Activated CD8-positive, alpha-beta memory T cell treated with anti-CD3 and anti-CD28 coated beads, Interleukin-2, amount 10 ng/mL, durations not matched to agents 7 days and 5 days (primary cell): ENCODE measurements at regions not wholly inside any gene's neighbourhood (a gene's known extent, or its start where the extent isn't known, plus 50 kb on each side); places are given as distances from the start of the nearest gene placed in this dataset.
"Not testable (repeated sequence)": the region's sequence is repeated elsewhere in the genome, so short reads cannot be mapped to it uniquely, and the experiment has no call there.

Source experiments
- ATAC-seq: fragments of 150-1000 bp; cut with Tn5 transposase; one replicate; pipeline ENCODE4 v1.10.0; 2021; ENCODE audit warnings: moderate library complexity
- CTCF ChIA-PET: fragments of 350-600 bp; sonication (Branson Sonifier 250); formaldehyde crosslinking; loops from one replicate; lab custom pipeline; 2021; ENCODE audit warnings: antibody characterized with exemption; lab: Charles Lee
- DNase-seq: peaks from one replicate; pipeline ENCODE4 v3.0.0-alpha.2; 2020
- H3K27ac Mint-ChIP-seq: one replicate; pipeline ENCODE4 v1.8.0; 2021; ENCODE audit warnings: mild to moderate bottlenecking, mixed read lengths
- H3K27me3 Mint-ChIP-seq: one replicate; pipeline ENCODE4 v1.8.0; 2021; ENCODE audit warnings: mixed read lengths
- H3K36me3 Mint-ChIP-seq: one replicate; pipeline ENCODE4 v1.8.0; 2021; ENCODE audit warnings: mild to moderate bottlenecking, mixed read lengths
- H3K4me1 Mint-ChIP-seq: one replicate; pipeline ENCODE4 v1.8.0; 2021; ENCODE audit warnings: mixed read lengths
- H3K4me3 Mint-ChIP-seq: one replicate; pipeline ENCODE4 v1.8.0; 2021; ENCODE audit warnings: mild to moderate bottlenecking, moderate library complexity, mixed read lengths
- H3K9me3 Mint-ChIP-seq: one replicate; pipeline ENCODE4 v1.8.0; 2022; ENCODE audit warnings: low read depth, mixed read lengths

- H3K9me3 Mint-ChIP-seq: no peaks in the 10 kb centered on the region
- H3K4me1 Mint-ChIP-seq: no peaks in the 10 kb centered on the region
- no peak overlapping the region for H3K4me3 Mint-ChIP-seq
- ATAC-seq (no peak), DNase-seq (no peak)
- no peak overlapping the region for H3K27ac Mint-ChIP-seq
- CTCF ChIA-PET: no interaction called here
- no peaks in the 10 kb centered on the region for H3K27me3 Mint-ChIP-seq
- H3K36me3 Mint-ChIP-seq: no peaks in the 10 kb centered on the region
Measured at GRCh38 chr2:120631724-120632123, 103.9 kb upstream of the GLI2 start.

GRCh38 chr2:120632796-120633646 lies 102.6 kb upstream of the GLI2 start:
- Mint-ChIP-seq H3K9me3 (no peaks in the 10 kb centered on the region), H3K27ac (no peak overlapping the region), H3K4me3 (no peak overlapping the region), H3K27me3 (no peaks in the 10 kb centered on the region), H3K4me1 (no peaks in the 10 kb centered on the region), H3K36me3 (no peaks in the 10 kb centered on the region)
- ATAC-seq: no peak
- CTCF ChIA-PET: no interaction called here
- DNase-seq: no peak

- no peaks in the 10 kb centered on the region for H3K27me3 Mint-ChIP-seq
- no peaks in the 10 kb centered on the region for H3K9me3 Mint-ChIP-seq
- no peak overlapping the region for H3K27ac Mint-ChIP-seq
- no peaks in the 10 kb centered on the region for H3K4me1 Mint-ChIP-seq
- no peak for DNase-seq
- ATAC-seq: no peak
- CTCF ChIA-PET: no interaction called here
- H3K36me3 Mint-ChIP-seq: no peaks in the 10 kb centered on the region
- no peak overlapping the region for H3K4me3 Mint-ChIP-seq
Measured at GRCh38 chr2:120634533-120634932, 101.1 kb upstream of the GLI2 start.

- Mint-ChIP-seq H3K36me3 (no peaks in the 10 kb centered on the region), H3K27me3 (no peaks in the 10 kb centered on the region), H3K27ac (no peak overlapping the region), H3K9me3 (no peaks in the 10 kb centered on the region), H3K4me1 (no peaks in the 10 kb centered on the region), H3K4me3 (no peak overlapping the region)
- ATAC-seq (no peak), DNase-seq (no peak)
- CTCF ChIA-PET: no interaction called here
Measured at GRCh38 chr2:120635146-120635545, 100.5 kb upstream of the GLI2 start.

GRCh38 chr2:120637847-120638246 lies 97.8 kb upstream of the GLI2 start:
- DNase-seq (no peak), ATAC-seq (no peak)
- Mint-ChIP-seq H3K4me1 (no peaks in the 10 kb centered on the region), H3K27me3 (peaks cover 7% of the 10 kb centered on the region), H3K27ac (no peak overlapping the region), H3K4me3 (no peak overlapping the region), H3K36me3 (no peaks in the 10 kb centered on the region), H3K9me3 (no peaks in the 10 kb centered on the region)
- CTCF ChIA-PET: interaction anchor here (1.4 kb wide), 1 partner anchor 13 kb away, joined by 4 read pairs; no protein-coding TSS in a partner anchor

- CTCF ChIA-PET: interaction anchor here (0.8 to 1.4 kb wide), 2 partner anchors 11 to 12 kb away, joined by 4 to 6 read pairs; no protein-coding TSS in a partner anchor
- Mint-ChIP-seq H3K27ac (no peak overlapping the region), H3K4me3 (no peak overlapping the region), H3K36me3 (no peaks in the 10 kb centered on the region), H3K9me3 (no peaks in the 10 kb centered on the region), H3K4me1 (no peaks in the 10 kb centered on the region), H3K27me3 (peaks cover 7% of the 10 kb centered on the region)
- DNase-seq (no peak), ATAC-seq (no peak)
Measured at GRCh38 chr2:120638450-120638849, 97.2 kb upstream of the GLI2 start.

GRCh38 chr2:120641366-120641771 lies 94.3 kb upstream of the GLI2 start:
- no peaks in the 10 kb centered on the region for H3K4me1 Mint-ChIP-seq
- no peaks in the 10 kb centered on the region for H3K9me3 Mint-ChIP-seq
- CTCF ChIA-PET: no interaction called here
- H3K4me3 Mint-ChIP-seq: no peak overlapping the region
- DNase-seq (no peak), ATAC-seq (no peak)
- H3K27me3 Mint-ChIP-seq: peaks cover 11% of the 10 kb centered on the region
- H3K36me3 Mint-ChIP-seq: no peaks in the 10 kb centered on the region
- H3K27ac Mint-ChIP-seq: no peak overlapping the region

- no peaks in the 10 kb centered on the region for H3K36me3 Mint-ChIP-seq
- H3K4me1 Mint-ChIP-seq: no peaks in the 10 kb centered on the region
- H3K9me3 Mint-ChIP-seq: no peaks in the 10 kb centered on the region
- no peak for ATAC-seq
- CTCF ChIA-PET: no interaction called here
- H3K4me3 Mint-ChIP-seq: no peak overlapping the region
- H3K27ac Mint-ChIP-seq: no peak overlapping the region
- DNase-seq: no peak
- H3K27me3 Mint-ChIP-seq: peaks cover 15% of the 10 kb centered on the region
Measured at GRCh38 chr2:120642646-120643045, 93.0 kb upstream of the GLI2 start.

GRCh38 chr2:120646994-120647393 lies 88.7 kb upstream of the GLI2 start:
- no peak for ATAC-seq
- Mint-ChIP-seq H3K27ac (no peak overlapping the region), H3K27me3 (peaks cover 9% of the 10 kb centered on the region), H3K4me3 (no peak overlapping the region), H3K36me3 (no peaks in the 10 kb centered on the region), H3K4me1 (no peaks in the 10 kb centered on the region), H3K9me3 (peaks cover 11% of the 10 kb centered on the region)
- CTCF ChIA-PET: no interaction called here
- DNase-seq: no peak

- CTCF ChIA-PET: no interaction called here
- no peak overlapping the region for H3K4me3 Mint-ChIP-seq
- ATAC-seq (no peak), DNase-seq (no peak)
- H3K36me3 Mint-ChIP-seq: no peaks in the 10 kb centered on the region
- H3K27ac Mint-ChIP-seq: no peak overlapping the region
- H3K9me3 Mint-ChIP-seq: peaks cover 11% of the 10 kb centered on the region
- peaks cover 8% of the 10 kb centered on the region for H3K27me3 Mint-ChIP-seq
- H3K4me1 Mint-ChIP-seq: no peaks in the 10 kb centered on the region
Measured at GRCh38 chr2:120647487-120647886, 88.2 kb upstream of the GLI2 start.

GRCh38 chr2:120649381-120649780 lies 86.3 kb upstream of the GLI2 start:
- H3K36me3 Mint-ChIP-seq, ATAC-seq, H3K27ac Mint-ChIP-seq, DNase-seq, H3K4me1 Mint-ChIP-seq, H3K4me3 Mint-ChIP-seq, H3K27me3 Mint-ChIP-seq: not testable (repeated sequence)
- H3K9me3 Mint-ChIP-seq: peaks cover 11% of the 10 kb centered on the region
- CTCF ChIA-PET: interaction anchor here (0.9 kb wide), 1 partner anchor 10 kb away, joined by 6 read pairs; no protein-coding TSS in a partner anchor

GRCh38 chr2:120650022-120650644 lies 85.5 kb upstream of the GLI2 start:
- ATAC-seq (no peak), DNase-seq (no peak)
- Mint-ChIP-seq H3K27me3 (peaks cover 8% of the 10 kb centered on the region), H3K4me3 (no peak overlapping the region), H3K4me1 (no peaks in the 10 kb centered on the region), H3K27ac (no peak overlapping the region), H3K9me3 (peaks cover 11% of the 10 kb centered on the region), H3K36me3 (no peaks in the 10 kb centered on the region)
- CTCF ChIA-PET: interaction anchor here (0.9 to 1.0 kb wide), 2 partner anchors 11 to 12 kb away, joined by 4 to 6 read pairs; no protein-coding TSS in a partner anchor

- ATAC-seq: no peak
- no peaks in the 10 kb centered on the region for H3K36me3 Mint-ChIP-seq
- H3K4me3 Mint-ChIP-seq: no peak overlapping the region
- H3K4me1 Mint-ChIP-seq: no peaks in the 10 kb centered on the region
- H3K27me3 Mint-ChIP-seq: no peaks in the 10 kb centered on the region
- peaks cover 11% of the 10 kb centered on the region for H3K9me3 Mint-ChIP-seq
- DNase-seq: no peak
- H3K27ac Mint-ChIP-seq: no peak overlapping the region
- CTCF ChIA-PET: interaction anchor here (0.9 to 1.0 kb wide), 2 partner anchors 18 to 29 kb away, joined by 3 read pairs; no protein-coding TSS in a partner anchor
Measured at GRCh38 chr2:120651818-120652217, 83.8 kb upstream of the GLI2 start.

GRCh38 chr2:120653046-120653445 lies 82.6 kb upstream of the GLI2 start:
- Mint-ChIP-seq H3K27me3 (no peaks in the 10 kb centered on the region), H3K27ac (no peak overlapping the region), H3K4me1 (no peaks in the 10 kb centered on the region), H3K9me3 (peaks cover 11% of the 10 kb centered on the region), H3K4me3 (no peak overlapping the region), H3K36me3 (no peaks in the 10 kb centered on the region)
- CTCF ChIA-PET: no interaction called here
- no peak for DNase-seq
- ATAC-seq: no peak
